HG03460 (cell line): ENCODE measurements at regions not wholly inside any gene's neighbourhood (a gene's known extent, or its start where the extent isn't known, plus 50 kb on each side); places are given as distances from the start of the nearest gene placed in this dataset.

ENCODE experiments used
- ATAC-seq: cut with Tn5 transposase; IDR thresholded peaks from one replicate; pipeline ENCODE4 v1.9.1; 2021; ENCODE audit not compliant: unreplicated experiment

DNA sequence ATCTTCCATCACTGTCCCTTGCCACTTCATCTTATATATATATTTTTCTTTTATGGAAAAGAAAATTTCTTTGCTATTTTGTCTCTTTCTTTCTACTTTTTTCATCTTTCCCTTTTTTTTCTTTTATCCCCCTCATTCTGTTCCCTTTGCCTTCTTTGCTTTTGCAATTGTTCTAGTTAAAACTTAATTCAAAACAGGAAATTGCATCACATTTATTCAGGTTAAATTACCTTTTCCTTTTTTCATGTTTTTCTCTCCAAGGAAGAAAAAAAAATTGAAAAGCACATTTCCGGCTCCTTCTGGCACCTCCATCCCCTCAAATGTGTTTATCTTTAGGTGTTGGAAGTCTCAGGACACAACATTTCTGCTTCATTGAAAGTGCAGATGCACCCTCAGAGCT is 176.9 kb downstream of the FGF1 start:
- ATAC-seq: no peak

DNA sequence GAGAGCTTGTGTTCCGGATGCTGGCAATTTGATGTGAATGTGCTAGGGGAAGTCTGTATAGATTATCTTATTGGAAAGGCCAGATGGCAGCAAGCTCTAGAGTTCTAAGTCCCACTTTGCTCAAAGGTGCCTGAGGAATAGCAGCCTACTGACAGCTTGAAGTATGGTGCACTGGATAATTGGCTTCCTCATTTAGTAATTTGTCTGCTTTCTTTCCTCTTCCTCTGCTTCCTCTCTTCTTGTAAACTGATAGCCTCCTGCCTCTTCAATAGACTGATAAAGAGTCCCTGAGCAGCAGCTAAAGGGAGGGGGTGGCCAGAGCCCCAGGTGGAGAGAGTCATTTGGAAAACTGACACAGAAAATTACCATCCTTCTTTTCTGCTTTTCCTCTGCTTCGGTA is 177.3 kb downstream of the FGF1 start:
- no peak for ATAC-seq

DNA sequence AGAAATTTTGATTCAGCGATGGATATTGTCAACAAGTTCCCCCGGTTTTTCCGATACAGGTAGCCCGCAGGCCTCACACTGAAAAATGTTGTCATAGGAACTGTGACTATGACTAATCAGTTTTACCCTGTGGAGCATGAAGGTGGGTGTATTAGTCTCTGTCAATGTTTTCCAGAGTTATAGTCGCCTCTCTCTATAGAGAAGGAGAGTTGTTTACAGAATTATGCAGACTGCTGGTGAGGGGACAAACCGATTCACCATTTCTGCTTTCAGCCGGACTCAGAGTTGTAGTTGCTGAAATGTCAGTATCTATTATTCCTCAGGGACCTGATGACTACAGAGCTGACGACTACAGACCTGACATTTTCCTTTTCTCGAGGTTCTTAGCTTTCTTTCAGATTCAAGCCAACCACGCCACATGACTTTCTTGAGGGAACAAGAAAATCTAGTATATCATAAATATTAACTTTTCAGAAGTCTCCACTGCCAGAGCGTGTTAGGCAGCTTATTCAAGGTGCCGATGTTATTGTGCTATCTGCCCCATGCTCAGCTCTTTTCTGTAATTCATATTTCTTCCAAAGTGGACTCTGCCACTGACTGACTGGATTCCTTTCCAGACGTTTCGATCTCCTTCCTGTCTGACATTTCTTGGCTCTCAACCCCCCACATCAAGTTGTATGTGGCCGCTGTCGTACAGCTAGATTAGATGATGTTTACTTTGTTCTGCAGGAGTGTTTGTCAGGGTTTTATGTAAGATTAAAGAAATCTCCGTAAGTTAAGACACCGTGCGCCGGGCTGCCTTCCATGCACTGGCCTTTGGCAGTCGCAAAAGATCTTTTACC is 178.1 kb downstream of the FGF1 start:
- ATAC-seq: peak; percentile 59

DNA sequence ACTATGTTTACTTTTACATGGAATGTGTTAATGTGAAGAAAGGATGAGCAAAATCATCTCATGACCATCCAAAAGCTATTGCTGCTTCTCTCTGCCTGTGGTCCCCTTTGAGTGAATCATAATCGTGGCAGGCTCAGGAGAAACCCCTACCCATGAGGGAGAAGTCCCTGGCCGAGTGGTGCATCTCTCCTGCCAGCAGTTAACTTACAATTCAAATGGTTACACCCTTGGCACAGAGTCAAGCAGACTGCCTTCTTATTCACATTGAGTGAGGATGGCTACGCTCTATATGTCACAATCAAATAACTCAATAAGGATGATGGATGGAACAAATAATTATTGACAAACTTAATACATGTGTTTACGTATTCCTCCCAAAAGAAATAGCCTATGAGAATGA is 179.1 kb downstream of the FGF1 start:
- no peak for ATAC-seq

DNA sequence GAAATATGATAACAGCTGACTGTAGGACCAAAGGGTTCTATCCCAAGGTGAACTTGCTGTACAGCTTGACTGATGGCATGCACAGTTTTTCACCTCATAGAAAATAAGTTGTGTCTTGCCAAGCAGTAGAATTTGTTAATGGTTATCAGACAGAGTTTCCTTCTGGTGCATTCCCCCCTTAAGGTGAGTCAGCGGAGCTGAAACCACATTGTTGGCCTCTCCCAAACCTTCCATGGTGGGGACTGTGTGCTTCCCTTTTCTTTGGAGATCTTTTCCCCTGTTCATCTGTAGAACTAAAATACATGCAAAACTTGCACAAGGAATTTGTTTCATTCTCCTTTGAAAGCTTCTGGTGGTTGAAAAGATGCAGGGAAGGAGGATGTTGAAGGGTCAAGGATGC is 179.8 kb downstream of the FGF1 start:
- ATAC-seq: no peak

DNA sequence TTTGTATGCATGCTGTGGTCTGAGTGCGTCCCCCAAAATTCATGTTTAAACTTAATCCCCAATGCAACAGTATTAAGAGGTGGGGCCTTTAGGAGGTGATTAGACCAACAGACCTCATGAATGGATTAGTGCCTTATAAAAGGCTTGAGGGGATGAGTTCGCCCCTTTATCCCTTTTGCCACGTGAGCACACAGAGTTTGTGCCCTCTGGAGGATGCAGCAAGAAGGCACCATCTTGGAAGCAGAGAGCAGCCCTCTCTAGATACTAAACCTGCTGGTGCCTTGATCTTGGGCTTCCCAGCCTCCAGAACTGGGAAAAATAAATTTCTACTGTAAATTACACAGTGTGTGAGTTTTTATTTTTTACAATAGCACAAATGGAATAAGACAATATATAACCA is 177.1 kb upstream of the SPRY4 start:
- no peak for ATAC-seq

DNA sequence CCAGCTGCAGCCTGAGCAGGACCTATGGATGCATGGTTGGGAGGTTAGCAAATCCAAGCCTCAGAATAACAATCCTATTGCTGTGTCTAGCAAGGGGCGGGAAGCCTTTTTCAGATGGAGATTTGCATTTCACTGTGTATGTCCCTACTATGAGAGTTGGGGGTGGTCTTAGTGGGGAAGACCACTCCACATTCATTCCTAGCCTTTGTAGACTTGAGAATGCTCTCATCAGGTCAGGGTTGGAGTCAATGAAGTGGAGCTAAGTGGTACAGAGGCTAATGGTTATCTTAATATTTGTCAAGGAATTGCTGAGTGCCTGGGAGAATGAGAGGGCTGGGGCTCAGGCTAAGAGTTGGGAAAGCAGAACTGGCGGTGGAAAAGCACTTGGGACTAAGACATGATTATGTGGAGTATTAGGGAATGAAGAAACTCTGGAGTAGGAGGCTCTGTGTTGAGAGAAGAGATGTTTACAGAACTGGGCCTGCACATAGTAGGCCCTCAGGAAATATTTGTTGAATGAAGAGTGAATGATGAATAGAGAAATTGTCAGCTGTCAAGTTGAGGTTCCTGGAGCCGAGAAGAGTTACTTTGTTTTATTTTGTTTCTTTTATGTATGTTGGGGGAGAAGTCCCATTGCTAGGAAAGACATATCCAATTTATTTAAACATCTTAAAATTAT is 175.5 kb upstream of the SPRY4 start:
- ATAC-seq: no peak

DNA sequence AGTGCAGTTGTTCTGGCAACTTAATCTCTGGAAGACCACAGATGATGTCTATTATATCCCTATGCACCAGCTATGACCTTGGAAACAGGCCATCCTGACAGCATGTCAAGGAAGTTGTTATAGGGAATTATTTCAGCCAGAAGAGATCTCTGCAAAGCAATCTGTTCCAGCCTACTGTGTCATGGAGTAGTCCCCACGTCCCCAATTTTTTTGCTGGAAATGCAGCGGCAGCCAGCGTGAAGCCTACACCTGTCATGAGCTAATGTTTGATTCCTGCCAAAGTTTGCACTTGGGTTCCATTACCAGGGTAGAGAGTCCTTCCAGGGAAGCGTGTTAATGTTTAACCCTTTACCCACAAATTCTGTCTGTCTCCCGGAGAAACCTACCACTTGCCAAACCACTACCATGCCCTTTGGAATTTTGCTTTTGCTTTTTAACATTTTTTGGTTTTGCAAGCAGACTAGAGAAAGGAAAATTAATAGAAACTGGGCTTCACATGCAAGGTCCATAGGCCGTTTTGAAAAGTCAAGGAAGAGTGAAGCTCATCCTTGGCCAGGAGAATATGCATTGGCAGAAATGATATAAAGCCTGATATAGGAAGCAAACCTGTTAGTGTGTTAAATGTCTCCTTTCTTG is 174.9 kb upstream of the SPRY4 start:
- ATAC-seq: no peak

DNA sequence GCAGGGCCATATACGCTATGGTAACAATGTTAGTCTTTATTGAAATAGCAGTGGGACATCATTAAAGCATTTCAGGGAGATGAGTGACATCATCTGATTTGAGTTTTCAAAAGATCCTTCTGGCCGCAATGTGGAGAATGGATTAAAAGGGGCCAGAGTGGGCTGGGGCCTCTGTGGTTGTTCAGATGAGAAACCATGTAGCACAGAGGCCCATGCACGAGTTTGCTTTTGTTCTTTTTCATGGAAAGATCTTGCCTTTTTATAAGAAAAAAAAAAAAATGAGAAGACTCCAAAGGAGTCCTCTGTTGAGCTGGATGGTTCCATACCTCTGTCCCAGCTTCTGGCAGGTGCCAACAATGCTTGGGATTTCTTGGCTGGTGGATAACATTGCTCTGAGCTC is 173.5 kb upstream of the SPRY4 start:
- no peak for ATAC-seq

DNA sequence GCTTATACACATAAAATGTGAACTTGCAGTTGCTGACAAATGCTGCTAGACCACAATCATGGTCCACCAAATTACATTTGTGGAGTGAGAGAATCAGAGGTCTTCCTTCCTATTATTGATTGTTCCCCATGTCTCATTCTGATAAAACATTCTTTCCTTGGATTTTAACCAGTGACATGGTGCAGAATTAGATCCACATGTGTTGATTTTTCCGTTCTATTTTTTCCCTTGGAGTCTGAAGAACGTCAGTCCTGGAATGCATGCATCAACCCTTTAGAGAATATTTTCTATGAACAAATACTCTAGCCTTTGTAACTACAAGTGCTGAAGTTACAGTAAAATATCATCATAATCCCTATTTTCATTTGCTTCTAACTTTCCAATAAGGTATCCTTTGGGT is 170.7 kb upstream of the SPRY4 start:
- no peak for ATAC-seq

DNA sequence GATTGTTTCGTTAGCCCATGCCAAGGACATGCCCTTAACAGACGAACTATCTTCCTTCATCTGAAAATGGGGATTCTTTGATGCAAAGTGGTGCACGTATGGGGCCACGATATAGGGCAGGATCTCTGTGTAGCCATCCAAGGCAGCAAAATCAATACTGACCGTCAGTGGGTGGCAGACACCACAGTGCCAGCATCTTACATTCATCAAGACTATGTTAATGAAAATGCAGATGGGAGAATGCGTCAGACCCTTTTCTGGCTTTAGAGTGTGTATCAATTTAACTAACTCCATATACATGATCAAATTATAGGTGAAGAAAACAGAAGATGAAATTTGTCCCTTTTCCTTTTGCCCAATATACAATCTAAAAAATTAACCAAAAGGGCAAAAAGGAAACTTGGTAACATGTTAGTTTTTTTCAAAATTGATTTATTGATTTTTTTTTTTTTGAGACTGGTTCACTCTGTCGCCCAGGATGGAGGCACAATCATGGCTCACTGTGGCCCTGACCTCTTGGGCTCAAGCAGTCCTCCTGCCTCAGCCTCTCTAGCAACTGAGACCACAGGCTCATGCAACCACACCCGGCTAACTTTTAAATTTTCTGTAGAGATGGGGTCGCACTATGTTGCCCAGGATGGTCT is 169.2 kb upstream of the SPRY4 start:
- ATAC-seq: no peak

DNA sequence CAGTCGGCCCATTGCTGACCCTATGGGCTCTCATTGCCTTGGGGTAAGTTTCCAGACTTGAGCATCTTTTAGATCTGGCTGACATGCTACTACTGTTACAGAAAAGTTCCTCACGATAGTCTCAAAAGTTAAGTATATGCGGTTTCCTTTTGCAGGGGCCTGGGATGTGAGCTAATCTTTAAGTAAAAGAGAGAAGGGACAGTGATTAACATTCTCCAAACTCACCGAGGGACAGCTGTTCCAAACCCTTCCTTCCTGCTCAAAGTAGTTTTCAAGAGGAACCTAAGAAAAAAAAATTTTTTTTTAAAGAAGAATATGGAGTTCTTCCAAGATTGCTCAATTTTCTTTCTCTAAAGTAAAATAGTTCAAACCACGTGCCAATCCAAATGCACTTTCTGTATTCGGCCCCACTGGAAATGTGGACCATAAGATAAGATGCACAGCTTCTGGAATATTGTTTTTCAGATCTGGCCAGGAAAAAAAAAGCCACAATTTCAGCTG is 168.0 kb upstream of the SPRY4 start:
- ATAC-seq: no peak

DNA sequence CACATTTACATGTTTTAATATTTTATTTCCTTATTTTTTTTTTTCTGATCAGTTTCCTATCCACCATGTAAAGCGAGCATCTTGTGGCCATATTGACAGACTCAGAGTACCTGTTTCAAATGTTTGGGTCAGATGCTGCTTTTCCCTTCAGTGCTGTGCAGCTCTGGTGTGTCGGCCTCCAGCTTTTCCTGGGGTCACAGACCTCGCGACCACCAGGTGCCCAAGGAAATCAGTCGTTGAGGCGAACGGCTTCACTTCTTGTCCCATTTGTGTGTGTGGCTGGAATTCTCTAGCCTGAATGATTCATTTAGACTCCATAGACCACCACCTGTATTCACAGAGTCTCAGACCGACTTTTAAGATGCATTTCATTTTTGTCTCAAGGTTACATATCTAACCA is 166.9 kb upstream of the SPRY4 start:
- no peak for ATAC-seq

DNA sequence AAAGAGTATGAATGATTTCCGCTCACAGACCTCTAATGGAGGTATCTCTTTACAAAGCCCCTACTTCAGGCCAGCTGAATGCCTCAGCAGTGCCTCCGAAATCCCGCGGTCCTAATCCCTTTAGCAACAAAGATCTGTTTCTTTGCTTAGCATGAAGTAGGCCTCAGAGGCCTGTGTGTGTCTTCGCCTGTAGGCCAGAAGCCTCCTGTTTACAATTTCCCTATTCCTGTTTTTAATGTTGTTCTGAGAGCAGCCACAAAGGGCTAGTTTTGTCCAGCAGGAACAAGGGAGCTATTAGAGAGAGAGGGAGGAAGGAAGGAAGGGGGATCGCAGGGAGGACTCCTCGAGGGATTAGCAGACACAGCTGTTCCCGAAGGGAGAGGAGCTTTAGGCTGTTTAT is 166.4 kb upstream of the SPRY4 start:
- no peak for ATAC-seq

DNA sequence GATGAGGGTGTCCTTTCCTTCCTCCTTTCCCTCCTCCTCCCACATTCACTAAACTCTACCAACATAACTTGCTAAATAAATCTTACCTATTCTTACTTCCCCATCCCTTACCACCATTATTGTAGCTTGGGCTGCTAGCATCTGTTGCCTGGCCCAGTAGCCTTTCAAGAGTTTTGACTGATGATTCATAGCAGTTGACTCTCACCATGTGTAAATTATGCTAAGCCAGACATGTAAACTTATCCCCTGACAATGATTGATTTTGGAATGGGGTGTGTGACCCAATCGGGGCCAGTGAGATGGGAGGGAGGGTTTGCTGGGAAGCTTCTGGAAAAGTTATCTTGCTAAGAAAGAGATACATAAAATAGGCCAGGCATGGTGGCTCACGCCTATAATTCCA is 161.8 kb upstream of the SPRY4 start:
- no peak for ATAC-seq

DNA sequence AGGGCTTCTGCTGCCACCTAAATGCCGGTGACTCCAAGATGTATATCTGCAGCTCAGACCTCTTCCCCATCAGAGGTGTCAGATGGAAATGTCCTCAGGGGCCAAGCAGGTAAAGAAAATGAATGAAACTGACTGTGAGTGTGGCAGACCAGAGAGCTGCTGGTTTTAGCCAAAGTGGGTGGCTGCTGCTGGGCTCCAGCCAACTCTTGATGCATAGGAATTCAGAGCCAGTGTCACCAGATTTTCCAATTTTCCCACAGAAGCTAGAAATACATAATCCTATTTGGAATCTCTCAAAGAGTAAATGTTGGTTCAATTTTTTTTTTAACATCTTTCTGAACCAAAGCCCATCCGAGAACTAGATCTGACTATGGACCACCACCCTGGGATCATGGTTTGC is 161.2 kb upstream of the SPRY4 start:
- ATAC-seq: no peak

DNA sequence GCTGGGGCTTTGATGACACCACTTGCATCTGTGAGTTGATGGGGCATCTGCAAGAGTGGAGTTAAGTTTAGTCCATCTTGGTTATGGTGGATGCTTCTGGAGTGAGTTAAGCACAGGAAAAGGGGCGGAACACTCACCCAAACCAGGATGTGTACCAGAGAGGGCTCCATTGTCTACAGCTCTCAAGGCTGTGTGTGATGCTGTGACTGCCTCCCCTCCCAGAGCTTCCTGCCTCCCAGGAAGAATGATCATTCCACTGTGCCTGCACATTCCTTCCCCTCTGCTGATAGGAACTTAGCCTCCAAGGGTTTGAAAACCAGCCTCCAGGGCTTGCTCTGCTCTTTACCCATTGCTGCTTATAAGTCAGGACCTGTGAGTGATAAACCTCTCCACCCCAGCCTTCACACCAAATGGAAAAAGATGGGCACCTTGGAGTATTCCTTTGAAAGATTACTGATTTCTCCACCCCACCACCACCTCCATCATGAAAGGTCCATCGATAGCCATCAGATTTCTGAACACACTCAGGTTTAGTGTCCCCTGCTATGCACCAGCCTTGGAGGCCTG is 160.1 kb upstream of the SPRY4 start:
- ATAC-seq: no peak

DNA sequence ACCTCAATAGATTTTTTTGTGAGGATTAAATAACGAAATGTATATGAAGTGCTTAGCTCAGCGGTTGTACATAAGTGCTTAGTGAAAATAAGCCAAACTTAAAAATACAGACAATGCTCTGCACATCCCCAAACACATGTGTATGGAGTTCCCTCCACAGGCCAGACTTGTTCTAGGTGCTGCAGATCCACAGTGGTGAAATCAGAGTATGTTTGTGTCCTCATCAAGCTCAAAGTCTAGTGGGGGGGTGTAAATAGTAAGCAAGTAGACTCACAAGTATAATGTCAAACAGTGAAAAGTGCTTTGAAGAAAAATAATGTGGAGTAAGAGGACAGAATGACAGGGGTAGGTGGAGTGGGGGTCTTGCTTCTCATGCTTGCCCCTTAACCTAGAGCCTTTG is 157.4 kb upstream of the SPRY4 start:
- no peak for ATAC-seq

DNA sequence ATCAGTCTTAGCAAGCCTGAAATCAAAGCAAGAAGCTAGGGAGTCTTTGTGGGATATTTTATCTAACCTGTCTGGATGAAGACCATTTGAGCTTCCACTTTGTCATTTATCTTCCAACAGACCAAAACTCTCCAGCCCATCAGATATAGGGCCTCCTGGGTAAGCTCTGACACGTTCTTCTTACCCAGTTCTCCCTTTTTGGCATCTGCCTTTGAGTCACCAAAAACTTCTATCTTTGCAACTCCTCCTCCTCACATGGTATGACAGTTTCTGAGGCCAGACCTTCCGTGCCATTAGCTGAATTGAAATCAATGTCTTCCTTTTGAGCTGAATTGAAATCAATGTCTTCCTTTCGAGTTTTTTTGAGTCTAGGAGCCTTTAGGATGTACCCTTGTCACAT is 156.6 kb upstream of the SPRY4 start:
- ATAC-seq: no peak

DNA sequence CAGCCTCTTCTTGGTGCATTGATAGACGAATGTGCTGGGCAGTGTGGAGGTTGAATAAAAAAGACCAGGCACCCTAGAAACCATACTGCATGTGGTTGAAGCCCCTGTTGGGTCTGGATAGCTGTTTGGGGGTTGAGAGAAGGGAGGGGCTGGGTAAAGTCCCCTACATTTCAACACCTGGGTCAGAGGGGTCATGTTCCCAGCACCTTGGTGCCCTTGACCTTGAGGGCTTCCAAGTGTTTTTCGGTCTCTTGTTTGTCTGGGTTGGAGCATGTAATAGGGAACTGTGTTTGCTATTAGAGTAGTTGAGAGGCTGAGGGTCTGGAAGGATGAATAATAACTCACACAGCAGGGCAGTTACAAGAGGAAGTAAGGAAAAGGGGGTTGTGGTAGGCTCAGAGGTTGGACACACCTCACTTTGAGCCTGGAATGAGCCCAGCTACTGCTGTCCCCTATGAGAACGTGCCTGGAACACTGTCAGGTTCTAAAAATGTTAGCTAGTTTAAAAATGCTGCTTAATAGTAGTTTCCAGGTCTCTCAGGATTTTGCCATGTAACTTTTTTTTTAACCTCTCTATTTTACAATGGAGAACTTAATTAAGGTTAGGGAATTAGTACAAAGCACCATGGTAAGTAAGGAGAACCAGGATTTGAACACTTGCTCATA is 155.2 kb upstream of the SPRY4 start:
- ATAC-seq: no peak

DNA sequence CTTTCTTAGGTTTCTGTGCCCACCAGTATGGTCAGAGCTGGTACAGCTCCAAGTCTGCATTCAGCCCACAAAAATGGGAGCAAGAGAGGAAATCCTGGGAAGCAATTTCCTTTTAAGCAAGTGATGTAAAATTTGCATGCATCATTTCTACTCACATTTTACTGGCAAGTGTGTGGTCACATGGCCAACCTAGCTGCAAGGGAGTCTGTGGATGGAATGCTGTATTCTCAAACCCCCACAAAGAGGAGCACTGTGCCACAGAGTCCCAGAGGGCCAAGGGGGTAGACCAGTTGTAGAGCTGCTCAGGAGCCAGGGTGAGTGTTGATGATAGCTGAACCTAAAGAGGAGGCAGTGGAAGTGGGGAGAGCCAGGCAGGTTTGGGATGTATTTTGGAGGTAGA is 154.3 kb upstream of the SPRY4 start:
- no peak for ATAC-seq
